ENCODE measurements at regions not wholly inside any gene's neighbourhood (a gene's known extent, or its start where the extent isn't known, plus 50 kb on each side); places are given as distances from the start of the nearest gene placed in this dataset.

GRCh38 chr2:122939796-122940195 lies 1085.3 kb upstream of the CNTNAP5 start:
- BruUV-seq (replicated peaks), result no TSS peak
- Histone ChIP-seq H3K27ac (no peak overlapping the region), H3K4me2 (no peak overlapping the region), H3K36me3 (ENCODE audit: low read depth) (no peaks in the 10 kb centered on the region), H2AFZ (no peak overlapping the region), H3K79me2 (ENCODE audit: low read depth) (no peaks in the 10 kb centered on the region), H3K9me3 (ENCODE audit: insufficient read depth, low read depth) (no peaks in the 10 kb centered on the region), H3K4me3 (no peak overlapping the region), H3F3A (ENCODE audit: insufficient read depth, low read depth) (no peaks in the 10 kb centered on the region), H4K20me1 (ENCODE audit: insufficient read depth) (no peaks in the 10 kb centered on the region), H3K27me3 (ENCODE audit: insufficient read depth, low read depth) (no peaks in the 10 kb centered on the region), H3K4me1 (replicated peaks; ENCODE audit: insufficient read depth) (no peaks in the 10 kb centered on the region), H3K9me2 (ENCODE audit: insufficient read depth) (0 out of 2 replicates have a peak, but pooled peaks cover 3% of the 10 kb centered on the region)
- DNase-seq, result no peak
- ChIA-PET POLR2A (ENCODE audit: unreplicated experiment) (no interaction called here), CTCF (no interaction called here)
- TF ChIP-seq EZH2 (IDR thresholded peaks at IDR 0.05; ENCODE audit: low read depth) (no peak), CTCF (conservative IDR thresholded peaks at IDR 0.05) (no peak)
- intact Hi-C loops (cut with micrococcal nuclease; ENCODE audit: unreplicated experiment), result no loop called here

- H3K4me3 ChIP-seq, result no peak overlapping the region
- H3K4me2 ChIP-seq, result no peak overlapping the region
- H3K9me2 ChIP-seq (ENCODE audit: insufficient read depth), result no peaks in the 10 kb centered on the region; the same call in 1 of the 2 replicates
- H2AFZ ChIP-seq, result no peak overlapping the region
- H3K79me2 ChIP-seq (ENCODE audit: low read depth), result no peaks in the 10 kb centered on the region
- H3K9me3 ChIP-seq (ENCODE audit: insufficient read depth, low read depth), result no peaks in the 10 kb centered on the region
- TF ChIP-seq EZH2 (IDR thresholded peaks at IDR 0.05; ENCODE audit: low read depth), result no peak
- no peak for TF ChIP-seq CTCF (conservative IDR thresholded peaks at IDR 0.05)
- H3F3A ChIP-seq (ENCODE audit: insufficient read depth, low read depth), result no peaks in the 10 kb centered on the region
- H3K36me3 ChIP-seq (ENCODE audit: low read depth), result no peaks in the 10 kb centered on the region
- ChIA-PET POLR2A (ENCODE audit: unreplicated experiment) (no interaction called here), CTCF (no interaction called here)
- no TSS peak for BruUV-seq (replicated peaks)
- intact Hi-C loops (cut with micrococcal nuclease; ENCODE audit: unreplicated experiment), result no loop called here
- H3K4me1 ChIP-seq (replicated peaks; ENCODE audit: insufficient read depth), result no peaks in the 10 kb centered on the region
- H4K20me1 ChIP-seq (ENCODE audit: insufficient read depth), result no peaks in the 10 kb centered on the region
- no peak overlapping the region for H3K27ac ChIP-seq
- DNase-seq, result no peak
- no peaks in the 10 kb centered on the region for H3K27me3 ChIP-seq (ENCODE audit: insufficient read depth, low read depth)
These were observed 1075.6 kb upstream of the CNTNAP5 start for GRCh38 chr2:122949523-122949922.

GRCh38 chr2:122955776-122956175 lies 1069.3 kb upstream of the CNTNAP5 start:
- no TSS peak for BruUV-seq (replicated peaks)
- Histone ChIP-seq H3K36me3 (ENCODE audit: low read depth) (no peaks in the 10 kb centered on the region), H3K79me2 (ENCODE audit: low read depth) (no peaks in the 10 kb centered on the region), H3K4me3 (no peak overlapping the region), H3K27ac (no peak overlapping the region), H3F3A (ENCODE audit: insufficient read depth, low read depth) (no peaks in the 10 kb centered on the region; the same call in 1 of the 2 replicates), H3K4me2 (no peak overlapping the region), H2AFZ (0 out of 2 replicates have a peak overlapping the region, but pooled peaks have one; percentile 24), H3K9me2 (ENCODE audit: insufficient read depth) (no peaks in the 10 kb centered on the region), H3K27me3 (ENCODE audit: insufficient read depth, low read depth) (no peaks in the 10 kb centered on the region), H3K4me1 (replicated peaks; ENCODE audit: insufficient read depth) (peaks cover 6% of the 10 kb centered on the region), H4K20me1 (ENCODE audit: insufficient read depth) (no peaks in the 10 kb centered on the region), H3K9me3 (ENCODE audit: insufficient read depth, low read depth) (no peaks in the 10 kb centered on the region)
- TF ChIP-seq EZH2 (IDR thresholded peaks at IDR 0.05; ENCODE audit: low read depth) (no peak), CTCF (conservative IDR thresholded peaks at IDR 0.05) (no peak)
- POLR2A ChIA-PET (ENCODE audit: unreplicated experiment), result no interaction called here
- intact Hi-C loops (cut with micrococcal nuclease; ENCODE audit: unreplicated experiment), result no loop called here
- CTCF ChIA-PET, result no interaction called here
- DNase-seq, result no peak

Data from PC-9 (cell line).